ENCODE measurements at regions not wholly inside any gene's neighbourhood (a gene's known extent, or its start where the extent isn't known, plus 50 kb on each side); places are given as distances from the start of the nearest gene placed in this dataset.

DNA sequence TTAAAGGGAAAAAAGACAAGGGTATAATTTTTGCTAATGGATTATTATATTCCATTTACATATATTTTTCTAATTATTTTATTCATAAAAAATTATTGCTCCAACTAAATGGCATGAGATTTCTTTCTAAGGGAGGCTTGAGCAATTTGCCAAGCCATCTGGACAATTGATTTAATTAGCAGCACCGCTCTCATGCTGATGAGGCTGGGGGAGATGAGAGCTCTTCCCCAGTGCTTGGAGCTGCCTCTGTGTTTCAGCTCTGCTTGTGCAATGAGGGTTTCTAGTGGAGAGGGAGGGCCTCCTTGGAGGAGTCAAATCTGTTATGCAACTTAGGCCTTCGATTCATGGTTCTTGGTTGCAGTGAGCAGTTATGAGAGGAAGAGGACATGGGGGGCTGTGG, 574.3 kb downstream of the TCERG1L start:
- TF ChIP-seq, protein P1, sequence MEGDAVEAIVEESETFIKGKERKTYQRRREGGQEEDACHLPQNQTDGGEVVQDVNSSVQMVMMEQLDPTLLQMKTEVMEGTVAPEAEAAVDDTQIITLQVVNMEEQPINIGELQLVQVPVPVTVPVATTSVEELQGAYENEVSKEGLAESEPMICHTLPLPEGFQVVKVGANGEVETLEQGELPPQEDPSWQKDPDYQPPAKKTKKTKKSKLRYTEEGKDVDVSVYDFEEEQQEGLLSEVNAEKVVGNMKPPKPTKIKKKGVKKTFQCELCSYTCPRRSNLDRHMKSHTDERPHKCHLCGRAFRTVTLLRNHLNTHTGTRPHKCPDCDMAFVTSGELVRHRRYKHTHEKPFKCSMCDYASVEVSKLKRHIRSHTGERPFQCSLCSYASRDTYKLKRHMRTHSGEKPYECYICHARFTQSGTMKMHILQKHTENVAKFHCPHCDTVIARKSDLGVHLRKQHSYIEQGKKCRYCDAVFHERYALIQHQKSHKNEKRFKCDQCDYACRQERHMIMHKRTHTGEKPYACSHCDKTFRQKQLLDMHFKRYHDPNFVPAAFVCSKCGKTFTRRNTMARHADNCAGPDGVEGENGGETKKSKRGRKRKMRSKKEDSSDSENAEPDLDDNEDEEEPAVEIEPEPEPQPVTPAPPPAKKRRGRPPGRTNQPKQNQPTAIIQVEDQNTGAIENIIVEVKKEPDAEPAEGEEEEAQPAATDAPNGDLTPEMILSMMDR (IDR thresholded peaks at IDR 0.05), result no peak
- no peak for TF ChIP-seq POLR2A (IDR thresholded peaks at IDR 0.05)
